ENCODE measurements at regions not wholly inside any gene's neighbourhood (a gene's known extent, or its start where the extent isn't known, plus 50 kb on each side); places are given as distances from the start of the nearest gene placed in this dataset.
"Not testable (repeated sequence)": the region's sequence is repeated elsewhere in the genome, so short reads cannot be mapped to it uniquely, and the experiment has no call there.

GRCh38 chr16:65579050-65579449, 457.2 kb upstream of the CDH11 start:
- peak; percentile 20 for DNase-seq (ENCODE audit: low read depth)
- no peak overlapping the region for H3K4me3 ChIP-seq (ENCODE audit: low read depth, low read length)
- no peak for TF ChIP-seq CTCF (conservative IDR thresholded peaks at IDR 0.05; ENCODE audit: low read depth, low read length)

GRCh38 chr16:65576631-65577030, 454.8 kb upstream of the CDH11 start:
- peak; percentile 37 for TF ChIP-seq CTCF (conservative IDR thresholded peaks at IDR 0.05; ENCODE audit: low read depth, low read length)
- H3K4me3 ChIP-seq (ENCODE audit: low read depth, low read length) = no peak overlapping the region
- peak; percentile 9 for DNase-seq (ENCODE audit: low read depth)

- no peak for DNase-seq (ENCODE audit: low read depth)
- no peak overlapping the region for H3K4me3 ChIP-seq (ENCODE audit: low read depth, low read length)
- TF ChIP-seq CTCF (conservative IDR thresholded peaks at IDR 0.05; ENCODE audit: low read depth, low read length) = no peak
Observed at GRCh38 chr16:65576139-65576538, 454.3 kb upstream of the CDH11 start.

GRCh38 chr16:65574326-65574966, 452.6 kb upstream of the CDH11 start:
- TF ChIP-seq CTCF (conservative IDR thresholded peaks at IDR 0.05; ENCODE audit: low read depth, low read length) = no peak
- H3K4me3 ChIP-seq (ENCODE audit: low read depth, low read length) = no peak overlapping the region
- DNase-seq (ENCODE audit: low read depth) = no peak

GRCh38 chr16:65572156-65572555, 450.3 kb upstream of the CDH11 start:
- peak; percentile 87 for DNase-seq (ENCODE audit: low read depth)
- peak; percentile 9 for TF ChIP-seq CTCF (conservative IDR thresholded peaks at IDR 0.05; ENCODE audit: low read depth, low read length)
- H3K4me3 ChIP-seq (ENCODE audit: low read depth, low read length) = no peak overlapping the region

- no peak overlapping the region for H3K4me3 ChIP-seq (ENCODE audit: low read depth, low read length)
- peak; percentile 30 for DNase-seq (ENCODE audit: low read depth)
- TF ChIP-seq CTCF (conservative IDR thresholded peaks at IDR 0.05; ENCODE audit: low read depth, low read length) = no peak
Observed at GRCh38 chr16:65570261-65570660, 448.4 kb upstream of the CDH11 start.

GRCh38 chr16:65559846-65560245, 438.0 kb upstream of the CDH11 start:
- TF ChIP-seq CTCF (conservative IDR thresholded peaks at IDR 0.05; ENCODE audit: low read depth, low read length) = no peak
- no peak overlapping the region for H3K4me3 ChIP-seq (ENCODE audit: low read depth, low read length)
- no peak for DNase-seq (ENCODE audit: low read depth)

- DNase-seq (ENCODE audit: low read depth) = peak; percentile 44
- not testable (repeated sequence) for H3K4me3 ChIP-seq (ENCODE audit: low read depth, low read length)
Observed at GRCh38 chr16:65549689-65550088, 427.8 kb upstream of the CDH11 start.

All from choroid plexus epithelial cell (primary cell).